K562 (cell line): ENCODE measurements at regions not wholly inside any gene's neighbourhood (a gene's known extent, or its start where the extent isn't known, plus 50 kb on each side); places are given as distances from the start of the nearest gene placed in this dataset.

Experiments used
- ATAC-seq: fragments of 200-7000 bp; cut with Tn5 transposase; 3 replicates; pipeline ENCODE4 v1.9.1; 2020; ENCODE audit warnings: moderate library complexity
- BruUV-seq: library from RNA; stranded (reverse); fragments of 400-500 nt; replicated peaks from 2 replicates; lab custom pipeline; 2021; lab: Mats Ljungman, UMichigan
- CTCF ChIA-PET: fragments of 300-600 bp; formaldehyde crosslinking; extraction: SDS; loops from one replicate; lab custom pipeline; 2021; ENCODE audit warnings: low intra/inter-chr PET ratio; lab: Yijun Ruan, JAX
- POLR2A ChIA-PET: fragments of 300-600, 350-650 bp; sonication (Branson Sonifier 250); formaldehyde crosslinking; extraction: SDS; loops from one replicate; lab custom pipeline; 2021; ENCODE audit warnings: antibody characterized with exemption, inconsistent platforms; lab: Yijun Ruan, JAX
- DNase-seq, 4 experiments: peaks; one replicate each; pipeline versions ENCODE4 v3.0.0 to v3.0.0-alpha.2; 2011 to 2018; ENCODE audit warnings: low spot score in 3 of 4, mixed read lengths in 3 of 4; ENCODE audit errors: extremely low read depth in 1 of 4
- FAIRE-seq: peaks from 2 replicates; lab custom pipeline; 2011; peaks lifted over from hg19 to GRCh38; lab: Jason Lieb, UNC
- H2AFZ ChIP-seq: 2 replicates; pipeline ENCODE4 v1.6.0; 2011; ENCODE audit warnings: low read depth, low read length, control low read depth, inconsistent platforms
- H3K27ac ChIP-seq: fragments of 200-600 bp; 3 replicates; pipeline ENCODE4 v1.8.0; 2011; ENCODE audit warnings: low read depth, mild to moderate bottlenecking, control low read depth, inconsistent platforms, low read length, moderate library complexity, mixed read lengths; ENCODE audit errors: extremely low read depth
- H3K27me3 ChIP-seq, 2 experiments: fragments of 300-600 bp in 1 of 2; 2 replicates in 1 of 2; 3 replicates in 1 of 2; pipeline versions ENCODE4 v1.6.0 to v1.8.0; 2011; ENCODE audit warnings: inconsistent platforms in 2 of 2, low read length in 2 of 2, mild to moderate bottlenecking in 1 of 2, mixed read lengths in 1 of 2, moderate library complexity in 1 of 2; ENCODE audit not compliant: control insufficient read depth in 2 of 2, insufficient read depth in 2 of 2
- H3K36me3 ChIP-seq: fragments of 300-600 bp; 3 replicates; pipeline ENCODE4 v1.8.0; 2011; ENCODE audit warnings: mild to moderate bottlenecking, low read length, inconsistent platforms; ENCODE audit not compliant: control insufficient read depth, insufficient read depth
- H3K4me1 ChIP-seq, 2 experiments: fragments of 200-600 bp in 1 of 2; replicated peaks in 1 of 2; 2 replicates in 1 of 2; 3 replicates in 1 of 2; pipeline versions ENCODE4 v1.5.1 to v1.8.0; 2011; ENCODE audit warnings: inconsistent platforms in 2 of 2, low read length in 2 of 2, mild to moderate bottlenecking in 1 of 2, mixed read lengths in 1 of 2, moderate library complexity in 1 of 2; ENCODE audit not compliant: control insufficient read depth in 2 of 2, insufficient read depth in 2 of 2
- H3K4me2 ChIP-seq: 2 replicates; pipeline ENCODE4 v1.6.1; 2011; ENCODE audit warnings: low read length, control low read depth, inconsistent platforms, mixed read lengths; ENCODE audit not compliant: insufficient read depth
- H3K4me3 ChIP-seq: fragments of 200-600 bp; sonication (generic), shearing (Covaris generic); 2 replicates; pipeline ENCODE4 v1.5.1; 2016; ENCODE audit warnings: control low read depth, inconsistent platforms
- H3K79me2 ChIP-seq: fragments of 200-600 bp; 3 replicates; pipeline ENCODE4 v1.8.0; 2011; ENCODE audit warnings: low read length, inconsistent platforms; ENCODE audit not compliant: control insufficient read depth, insufficient read depth
- H3K9ac ChIP-seq, 2 experiments: 2 replicates each; pipeline versions ENCODE4 v1.6.0 to v1.6.1; 2011; ENCODE audit warnings: low read depth in 2 of 2, low read length in 2 of 2, control low read depth in 1 of 2, inconsistent platforms in 1 of 2, mild to moderate bottlenecking in 1 of 2, mixed read lengths in 1 of 2; ENCODE audit not compliant: insufficient read depth in 1 of 2
- H3K9me1 ChIP-seq: one replicate; pipeline ENCODE4 v1.6.0; 2011; ENCODE audit warnings: inconsistent platforms, mild to moderate bottlenecking, low read length, moderate library complexity; ENCODE audit not compliant: control insufficient read depth, insufficient read depth
- H3K9me3 ChIP-seq: replicated peaks from 2 replicates; pipeline ENCODE4 v1.5.1; 2011; ENCODE audit warnings: low read depth, low read length, inconsistent platforms; ENCODE audit not compliant: control insufficient read depth, insufficient read depth
- H4K20me1 ChIP-seq: replicated peaks from 2 replicates; pipeline ENCODE4 v1.6.1; 2011; ENCODE audit warnings: low read length, inconsistent platforms, mixed read lengths; ENCODE audit not compliant: control insufficient read depth, insufficient read depth
- ASH1L ChIP-seq: fragments of 450-650 bp; IDR thresholded peaks from 2 replicates; pipeline ENCODE4 v1.6.1; 2018; ENCODE audit warnings: borderline replicate concordance, mild to moderate bottlenecking, low read depth; ENCODE audit not compliant: partially characterized antibody
- ATF1 ChIP-seq, 2 experiments: fragments of 450-650 bp in 1 of 2; IDR thresholded peaks; 2 replicates each; pipeline ENCODE4 v1.6.1; 2016; ENCODE audit warnings: missing compliant biosample characterization in 1 of 2, missing genetic modification characterization in 1 of 2
- CCAR2 ChIP-seq: fragments of 200-400 bp; formaldehyde crosslinking; IDR thresholded peaks from 2 replicates; pipeline ENCODE4 v1.6.1; 2017; ENCODE audit warnings: mild to moderate bottlenecking, low read depth, low read length
- DACH1 ChIP-seq: fragments of 450-650 bp; IDR thresholded peaks from 2 replicates; pipeline ENCODE4 v1.6.1; 2018; ENCODE audit not compliant: partially characterized antibody
- MYC ChIP-seq, 2 experiments: fragments of 250-450 bp in 1 of 2; sonication (Bioruptor Pico) in 1 of 2; IDR thresholded peaks; 2 replicates each; pipeline versions ENCODE4 v1.5.1 to v1.6.1; 2012 to 2021; ENCODE audit warnings: low read depth in 2 of 2, borderline replicate concordance in 1 of 2, improper control_type of control experiment in 1 of 2, low read length in 1 of 2, mild to moderate bottlenecking in 1 of 2, moderate library complexity in 1 of 2
- NFRKB ChIP-seq: fragments of 450-650 bp; IDR thresholded peaks from 2 replicates; pipeline ENCODE4 v1.6.1; 2016; ENCODE audit warnings: low read depth
- PML ChIP-seq: IDR thresholded peaks from 2 replicates; pipeline ENCODE4 v1.6.1; 2012; ENCODE audit warnings: low read length, inconsistent platforms
- RBM25 ChIP-seq: fragments of 200-400 bp; formaldehyde crosslinking; IDR thresholded peaks from 2 replicates; pipeline ENCODE4 v1.6.1; 2018; ENCODE audit warnings: low read length, low read depth, moderate library complexity; ENCODE audit not compliant: severe bottlenecking
- TAF1 ChIP-seq: IDR thresholded peaks from 2 replicates; pipeline ENCODE4 v1.6.1; 2011; ENCODE audit warnings: mild to moderate bottlenecking, low read length, moderate library complexity; ENCODE audit not compliant: insufficient read depth, control insufficient read depth, severe bottlenecking; ENCODE audit errors: extremely low read depth
- TAF15 ChIP-seq: fragments of 200-400 bp; formaldehyde crosslinking; IDR thresholded peaks from 2 replicates; pipeline ENCODE4 v1.6.1; 2017; ENCODE audit warnings: mild to moderate bottlenecking, low read depth, low read length, moderate library complexity
- TCF15 ChIP-seq: fragments of 250-450 bp; sonication (Bioruptor Pico); IDR thresholded peaks from 2 replicates; pipeline ENCODE4 v1.8.0; 2022; ENCODE audit warnings: moderate library complexity, mild to moderate bottlenecking, inconsistent platforms
- TRIM24 ChIP-seq, 2 experiments: fragments of 450-650 bp; IDR thresholded peaks; 2 replicates each; pipeline ENCODE4 v1.6.1; 2016
- ZNF212 ChIP-seq: fragments of 450-650 bp; formaldehyde crosslinking; IDR thresholded peaks from 2 replicates; pipeline ENCODE4 v1.4.0; 2020; ENCODE audit warnings: mild to moderate bottlenecking
- ZNF384 ChIP-seq: IDR thresholded peaks from 2 replicates; pipeline ENCODE4 v1.6.1; 2012; ENCODE audit warnings: low read depth, low read length, improper control_type of control experiment
- ZNF561 ChIP-seq: fragments of 450-650 bp; formaldehyde crosslinking; conservative IDR thresholded peaks from 2 replicates; pipeline ENCODE4 v1.4.0; 2020; ENCODE audit warnings: mild to moderate bottlenecking, moderate library complexity
- WGBS: fragments of 100-300 bp; shearing (Covaris generic); methylation state at CpG from one replicate; pipeline ENCODE4 v1.1.6; 2016; ENCODE audit warnings: low coverage, mixed read lengths; ENCODE audit not compliant: insufficient coverage; ENCODE audit errors: missing lambda C conversion rate; 5-methylcytosine and 5-hydroxymethylcytosine counted together
- in situ Hi-C: fragments of 300-500 bp; cut with MboI; formaldehyde crosslinking; loops from 4 replicates; pipeline ENCODE4 v1.15.0; 2018; ENCODE audit warnings: inconsistent platforms, mixed read lengths
- intact Hi-C: fragments of 100-400 bp; cut with micrococcal nuclease; formaldehyde crosslinking; loops from 2 replicates; pipeline ENCODE4 v1.14.2; 2022

- TF ChIP-seq RBM25 (peak; percentile 22), PML (no peak), TAF1 (no peak), ZNF384 (peak; percentile 50; the same call in 1 of the 2 replicates), ZNF561 (CRISPR knock-in tag) (no peak), TRIM24 (IDR thresholded peaks at IDR 0.05) (no peak)
- no TSS peak for BruUV-seq
- Histone ChIP-seq H3K9ac (no peak overlapping the region), H3K4me3 (no peak overlapping the region), H4K20me1 (no peaks in the 10 kb centered on the region), H3K9me3 (no peaks in the 10 kb centered on the region), H2AFZ (no peak overlapping the region), H3K4me2 (no peak overlapping the region), H3K36me3 (peaks cover 17% of the 10 kb centered on the region; the same call in 1 of the 3 replicates), H3K27me3 (no peaks in the 10 kb centered on the region), H3K79me2 (peaks cover 50% of the 10 kb centered on the region), H3K4me1 (peaks cover 10 to 21% of the 10 kb centered on the region in 2 experiments; a peak in 4 of 5 replicates), H3K9me1 (no peaks in the 10 kb centered on the region), H3K27ac (no peak overlapping the region)
- no peak for FAIRE-seq
- in situ Hi-C loops (no loop called here), intact Hi-C loops (no loop called here)
- ChIA-PET CTCF (no interaction called here), POLR2A (no interaction called here)
- DNase-seq = no peak
- no peak for ATAC-seq
These were observed 137.7 kb downstream of the LEPR start for GRCh38 chr1:65558215-65558614.

GRCh38 chr1:65564493-65564892, 144.0 kb downstream of the LEPR start:
- H2AFZ ChIP-seq = no peak overlapping the region
- peaks cover 43% of the 10 kb centered on the region; the same call in 2 of the 3 replicates for H3K36me3 ChIP-seq
- no peaks in the 10 kb centered on the region for H4K20me1 ChIP-seq
- in situ Hi-C loops (no loop called here), intact Hi-C loops (no loop called here)
- no TSS peak for BruUV-seq
- ChIA-PET POLR2A (no interaction called here), CTCF (no interaction called here)
- H3K4me3 ChIP-seq = no peak overlapping the region
- no peak overlapping the region for H3K27ac ChIP-seq
- no peak for ATAC-seq
- H3K9me3 ChIP-seq = no peaks in the 10 kb centered on the region
- H3K9me1 ChIP-seq = no peaks in the 10 kb centered on the region
- H3K9ac ChIP-seq = no peak overlapping the region
- no peak overlapping the region for H3K4me2 ChIP-seq
- peaks cover 10% of the 10 kb centered on the region; the same call in 2 of the 3 replicates for H3K79me2 ChIP-seq
- no peak for DNase-seq
- H3K4me1 ChIP-seq = no peaks in the 10 kb centered on the region
- 97% methylated on average over 5 of the region's 7 CpGs for WGBS
- H3K27me3 ChIP-seq = no peaks in the 10 kb centered on the region
- no peak for FAIRE-seq
- TF ChIP-seq MYC (IDR thresholded peaks at IDR 0.05; ENCODE audit: low read depth, low read length) = no peak
- no peak for TF ChIP-seq MYC (CRISPR knock-in tag; IDR thresholded peaks at IDR 0.05; ENCODE audit: borderline replicate concordance, low read depth)
- TF ChIP-seq NFRKB = no peak
- TF ChIP-seq DACH1 = no peak
- TF ChIP-seq CCAR2 = no peak
- no peak for TF ChIP-seq ATF1 (CRISPR knock-in tag; IDR thresholded peaks at IDR 0.05)
- TF ChIP-seq ATF1 (tag; IDR thresholded peaks at IDR 0.05) = no peak
- no peak for TF ChIP-seq ZNF212 (CRISPR knock-in tag)
- TF ChIP-seq TCF15 = no peak
- TF ChIP-seq TAF15 = no peak
- TF ChIP-seq ASH1L = no peak
- TF ChIP-seq, all 486 proteins: peak for 0
